Tibial nerve (tissue), 3 donors: ENCODE measurements at regions not wholly inside any gene's neighbourhood (a gene's known extent, or its start where the extent isn't known, plus 50 kb on each side); places are given as distances from the start of the nearest gene placed in this dataset.

Source experiments
- POLR2A ChIP-seq, 2 donors: fragments of 450-650 bp; IDR thresholded peaks; one replicate each; pipeline ENCODE4 v1.6.1; 2017; ENCODE audit warnings: antibody characterized with exemption in 2 of 2, mild to moderate bottlenecking in 2 of 2, moderate library complexity in 2 of 2
- TF ChIP-seq, protein P1 (sequence below), 5 experiments: fragments of 200-600 bp in 3 of 5; fragments of 450-650 bp in 2 of 5; sonication (generic) in 3 of 5; IDR thresholded peaks; one replicate each; pipeline ENCODE4 v1.5.1; 2016 to 2019; ENCODE audit warnings: antibody characterized with exemption in 5 of 5, mild to moderate bottlenecking in 3 of 5, moderate library complexity in 2 of 5

DNA sequence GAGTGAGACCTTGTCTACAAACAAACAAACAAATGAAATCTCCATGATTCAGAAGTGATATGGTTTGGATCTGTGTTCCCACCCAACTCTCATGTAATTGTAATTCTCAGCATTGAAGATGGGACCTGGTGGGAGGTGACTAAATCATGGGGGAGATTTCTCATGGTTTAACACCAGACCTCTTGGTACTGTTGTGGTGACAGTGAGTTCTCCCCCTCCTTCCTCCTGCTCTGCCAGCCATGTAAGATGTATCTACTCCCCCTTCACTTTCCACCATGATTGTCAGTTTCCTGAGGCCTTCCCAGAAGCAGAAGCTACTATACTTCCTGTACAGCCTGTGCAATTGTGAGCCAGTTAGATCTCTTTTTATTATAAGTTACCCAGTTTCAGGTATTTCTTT lies 438.4 kb upstream of the THBS1 start:
- TF ChIP-seq, protein P1, sequence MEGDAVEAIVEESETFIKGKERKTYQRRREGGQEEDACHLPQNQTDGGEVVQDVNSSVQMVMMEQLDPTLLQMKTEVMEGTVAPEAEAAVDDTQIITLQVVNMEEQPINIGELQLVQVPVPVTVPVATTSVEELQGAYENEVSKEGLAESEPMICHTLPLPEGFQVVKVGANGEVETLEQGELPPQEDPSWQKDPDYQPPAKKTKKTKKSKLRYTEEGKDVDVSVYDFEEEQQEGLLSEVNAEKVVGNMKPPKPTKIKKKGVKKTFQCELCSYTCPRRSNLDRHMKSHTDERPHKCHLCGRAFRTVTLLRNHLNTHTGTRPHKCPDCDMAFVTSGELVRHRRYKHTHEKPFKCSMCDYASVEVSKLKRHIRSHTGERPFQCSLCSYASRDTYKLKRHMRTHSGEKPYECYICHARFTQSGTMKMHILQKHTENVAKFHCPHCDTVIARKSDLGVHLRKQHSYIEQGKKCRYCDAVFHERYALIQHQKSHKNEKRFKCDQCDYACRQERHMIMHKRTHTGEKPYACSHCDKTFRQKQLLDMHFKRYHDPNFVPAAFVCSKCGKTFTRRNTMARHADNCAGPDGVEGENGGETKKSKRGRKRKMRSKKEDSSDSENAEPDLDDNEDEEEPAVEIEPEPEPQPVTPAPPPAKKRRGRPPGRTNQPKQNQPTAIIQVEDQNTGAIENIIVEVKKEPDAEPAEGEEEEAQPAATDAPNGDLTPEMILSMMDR (IDR thresholded peaks at IDR 0.05), result no peak
- no peak for TF ChIP-seq POLR2A (IDR thresholded peaks at IDR 0.05)
